ENCODE measurements at regions not wholly inside any gene's neighbourhood (a gene's known extent, or its start where the extent isn't known, plus 50 kb on each side); places are given as distances from the start of the nearest gene placed in this dataset.
"Not testable (repeated sequence)": the region's sequence is repeated elsewhere in the genome, so short reads cannot be mapped to it uniquely, and the experiment has no call there.

DNA sequence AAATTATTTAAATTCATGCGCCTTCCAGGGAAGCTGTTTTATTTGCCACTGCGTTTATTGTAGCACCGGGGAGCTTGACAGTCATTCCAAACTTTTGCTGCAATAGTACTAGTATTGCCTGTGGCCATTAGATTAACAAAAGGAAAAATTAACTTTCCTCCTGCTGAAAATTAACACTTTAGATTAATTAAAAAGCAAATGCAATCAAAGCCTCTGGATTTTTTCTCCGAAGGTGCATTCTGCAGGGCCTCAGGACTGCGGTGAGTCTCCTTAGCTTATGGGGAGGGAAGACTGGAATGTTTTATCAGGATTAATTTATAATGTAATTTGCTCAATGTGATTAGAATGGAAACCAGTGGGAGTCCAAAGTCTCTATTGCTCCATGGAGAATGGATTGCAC is 456.4 kb upstream of the CFAP20DC start:
- DNase-seq (ENCODE audit: low spot score) = no peak

DNA sequence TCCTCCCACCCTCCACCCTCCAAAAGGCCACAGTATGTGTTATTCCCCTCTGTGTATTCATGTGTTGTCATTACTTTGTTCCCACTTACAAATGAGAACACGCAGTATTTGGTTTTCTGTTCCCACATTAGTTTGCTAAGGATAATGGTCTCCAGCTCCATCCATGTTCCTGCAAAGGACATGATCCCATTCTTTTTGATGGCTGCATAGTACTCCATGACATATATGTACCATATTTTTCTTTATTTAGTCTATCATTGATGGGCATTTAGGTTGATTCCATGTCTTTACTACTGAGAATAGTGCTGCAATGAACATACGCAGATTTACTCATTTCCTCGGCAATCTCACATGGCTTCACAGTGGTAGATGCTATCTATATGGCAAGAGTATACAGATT is 453.6 kb upstream of the CFAP20DC start:
- no peak for DNase-seq (ENCODE audit: low spot score)

DNA sequence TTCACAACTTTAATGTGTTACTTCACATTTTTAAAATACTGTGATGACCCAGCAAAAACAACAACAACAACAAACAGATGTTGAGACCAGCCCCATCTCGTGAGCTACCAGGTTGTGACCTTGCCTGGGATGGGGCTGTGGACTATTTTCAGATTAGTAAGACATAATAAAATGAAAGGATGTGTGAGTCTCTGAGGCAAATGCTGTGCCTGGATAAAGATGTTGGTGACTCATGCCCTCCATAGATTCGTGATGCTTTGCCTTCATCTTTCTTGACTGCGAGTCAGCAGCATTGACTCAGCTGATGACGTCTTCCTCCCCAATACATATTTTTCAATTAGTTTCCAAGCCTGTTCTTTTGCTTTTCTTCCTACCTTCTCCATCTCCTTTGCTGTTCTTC is 453.0 kb upstream of the CFAP20DC start:
- peak; percentile 25 for DNase-seq (ENCODE audit: low spot score)

DNA sequence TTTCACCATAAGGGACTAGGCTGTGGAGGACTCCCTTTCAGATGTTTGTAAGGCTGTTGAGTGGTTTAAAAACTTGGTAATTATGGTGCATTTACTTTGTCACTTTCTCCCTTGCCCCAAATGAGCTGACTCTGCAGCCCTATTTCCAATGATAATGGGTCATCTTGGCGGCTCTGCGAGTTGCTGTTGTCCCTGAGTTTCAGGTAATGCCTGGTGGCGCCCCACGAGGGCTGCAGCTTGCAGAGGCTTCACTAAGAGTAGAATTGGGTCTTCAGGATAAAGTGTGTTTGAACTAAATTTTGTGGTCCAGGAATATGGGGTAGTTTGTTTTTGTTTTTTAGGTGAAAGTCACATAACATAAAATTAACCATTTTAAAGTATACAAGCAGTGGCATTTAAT is 450.1 kb upstream of the CFAP20DC start:
- DNase-seq (ENCODE audit: low spot score) = no peak

DNA sequence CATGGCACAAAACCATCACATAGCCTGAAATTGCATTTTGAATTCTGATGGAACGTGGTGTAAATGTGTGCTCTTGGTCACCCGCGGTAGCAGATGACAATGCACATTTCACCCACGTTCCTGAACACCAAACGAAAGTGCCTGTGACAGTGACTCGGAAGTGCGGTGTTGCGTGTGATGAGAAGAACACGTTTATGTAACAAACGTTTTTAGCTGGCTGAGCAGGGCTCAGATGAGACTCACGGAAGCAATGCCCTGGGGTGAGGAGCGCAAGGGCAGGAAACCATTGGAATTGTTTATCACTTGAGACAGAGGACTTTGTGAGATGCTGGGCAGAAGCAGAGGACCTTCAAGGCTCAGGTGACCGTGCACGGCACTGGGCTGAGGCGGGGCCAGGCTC is 449.2 kb upstream of the CFAP20DC start:
- no peak for DNase-seq (ENCODE audit: low spot score)

DNA sequence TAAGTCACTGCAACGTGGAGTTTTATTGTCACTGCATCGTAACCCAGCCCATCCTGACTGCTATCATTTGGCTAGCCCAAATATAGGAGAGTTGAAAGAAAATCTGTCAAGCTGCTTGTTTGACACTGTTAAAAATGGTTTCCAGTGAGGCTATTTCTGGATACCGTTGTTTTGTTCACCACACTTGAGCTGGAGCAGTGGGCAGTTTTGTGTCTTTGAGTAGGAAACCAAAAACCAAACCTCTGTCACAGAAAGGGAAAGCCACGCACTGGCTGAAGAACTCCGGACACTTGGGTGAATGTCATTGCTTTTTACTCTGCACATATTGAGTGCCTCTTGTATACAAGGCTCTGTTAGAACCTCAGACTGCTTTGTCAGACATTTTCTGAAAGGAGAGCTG is 446.4 kb upstream of the CFAP20DC start:
- no peak for DNase-seq (ENCODE audit: low spot score)

DNA sequence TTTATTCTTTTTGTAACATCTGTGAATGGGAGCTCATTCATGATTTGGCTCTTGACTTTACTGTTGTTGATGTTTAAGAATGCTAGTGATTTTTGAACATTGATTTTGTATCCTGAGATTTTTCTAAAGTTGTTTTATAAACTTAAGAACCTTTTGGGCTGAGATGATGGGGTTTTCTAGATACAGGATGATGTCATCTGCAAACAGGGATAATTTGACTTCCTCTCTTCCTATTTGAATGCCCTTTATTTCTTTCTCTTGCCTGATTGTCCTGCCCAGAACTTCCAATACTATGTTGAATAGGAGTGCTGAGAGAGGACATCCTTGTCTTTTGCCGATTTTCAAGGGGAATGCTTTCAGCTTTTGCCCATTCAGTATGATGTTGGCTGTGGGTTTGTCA is 445.1 kb upstream of the CFAP20DC start:
- not testable (repeated sequence) for DNase-seq (ENCODE audit: low spot score)

DNA sequence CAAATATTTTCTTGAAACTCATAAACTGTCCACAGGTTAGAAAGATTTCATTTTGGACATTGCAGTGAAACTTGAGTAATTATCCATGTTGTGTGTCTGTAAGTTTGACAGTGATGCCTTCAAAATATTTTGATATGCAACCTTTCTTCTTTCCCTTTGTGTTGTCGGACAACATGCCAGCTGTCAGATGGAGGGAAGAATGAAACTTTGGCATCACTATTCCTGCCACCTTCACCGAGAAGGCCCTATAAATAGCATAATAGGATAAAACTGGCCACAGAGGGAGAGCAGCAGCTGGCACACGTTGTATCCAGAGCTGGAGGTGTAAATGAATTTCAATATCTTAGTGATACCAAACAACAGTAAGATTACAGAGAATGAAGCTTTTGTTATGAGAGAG is 436.7 kb upstream of the CFAP20DC start:
- DNase-seq (ENCODE audit: low spot score) = no peak

DNA sequence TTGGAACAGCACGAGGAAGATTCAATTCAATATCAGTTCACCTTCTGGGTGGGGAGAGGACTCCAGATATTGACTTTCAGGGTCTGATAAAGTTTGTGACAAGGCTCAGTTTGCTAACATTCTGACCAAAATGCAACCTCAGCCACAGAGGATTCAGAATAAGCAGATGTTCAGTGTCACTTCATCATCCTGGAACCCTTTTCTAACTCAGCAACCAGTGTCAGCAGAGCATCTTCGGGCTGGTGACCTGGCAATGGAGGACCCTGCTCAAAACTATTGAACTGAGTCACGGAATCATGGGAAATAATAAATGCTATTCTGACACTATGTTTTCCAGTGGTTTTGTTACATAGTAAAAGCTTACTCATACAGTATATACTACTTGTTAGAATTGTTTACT is 433.4 kb upstream of the CFAP20DC start:
- no peak for DNase-seq (ENCODE audit: low spot score)

DNA sequence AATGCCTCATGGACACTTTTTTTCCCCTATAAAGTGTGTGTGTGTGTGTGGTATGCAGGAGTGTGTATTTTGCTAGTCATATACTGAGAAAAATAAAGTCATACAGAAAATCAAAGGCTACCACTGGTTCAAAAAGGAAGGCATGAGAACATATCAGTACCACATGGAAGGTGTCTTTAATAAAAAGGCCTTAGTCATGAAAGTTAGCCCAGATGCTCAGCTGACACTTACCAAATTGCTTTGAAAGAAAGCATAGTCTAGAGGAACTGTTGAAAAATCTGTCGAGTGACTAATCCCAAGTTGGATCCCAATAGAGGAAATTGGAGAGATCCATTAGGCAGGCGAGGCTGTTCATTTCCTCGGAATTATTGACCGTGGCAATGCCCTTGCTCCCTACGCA is 432.9 kb upstream of the CFAP20DC start:
- no peak for DNase-seq (ENCODE audit: low spot score)

DNA sequence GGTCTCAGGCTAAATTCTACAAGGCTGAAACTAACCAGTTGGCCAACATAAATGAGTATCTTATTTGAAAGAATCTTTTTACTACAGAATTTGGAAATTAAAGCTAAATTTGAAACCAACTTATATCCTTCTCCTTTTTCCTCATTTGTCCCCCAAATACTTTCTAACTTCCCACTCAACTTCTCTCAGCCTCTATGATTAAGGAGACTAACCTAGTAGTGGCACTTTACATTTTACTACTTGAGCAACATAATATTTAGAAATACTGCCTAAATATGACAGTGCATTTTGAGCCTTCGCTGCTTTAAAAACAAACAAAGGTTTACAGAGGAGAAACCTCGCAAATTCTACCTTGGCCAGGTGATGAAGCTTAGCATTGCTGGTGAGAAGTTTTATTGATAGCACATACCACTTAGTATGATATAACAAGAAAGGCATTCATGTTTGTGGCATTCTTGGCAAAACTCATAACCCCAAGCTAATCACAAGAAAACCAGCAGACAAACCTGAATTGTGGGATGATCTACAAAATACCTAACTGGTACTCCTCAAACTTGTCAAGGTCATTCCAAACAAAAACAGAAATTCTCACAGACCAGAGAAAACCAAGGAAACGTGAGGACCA is 432.1 kb upstream of the CFAP20DC start:
- no peak for DNase-seq (ENCODE audit: low spot score)

DNA sequence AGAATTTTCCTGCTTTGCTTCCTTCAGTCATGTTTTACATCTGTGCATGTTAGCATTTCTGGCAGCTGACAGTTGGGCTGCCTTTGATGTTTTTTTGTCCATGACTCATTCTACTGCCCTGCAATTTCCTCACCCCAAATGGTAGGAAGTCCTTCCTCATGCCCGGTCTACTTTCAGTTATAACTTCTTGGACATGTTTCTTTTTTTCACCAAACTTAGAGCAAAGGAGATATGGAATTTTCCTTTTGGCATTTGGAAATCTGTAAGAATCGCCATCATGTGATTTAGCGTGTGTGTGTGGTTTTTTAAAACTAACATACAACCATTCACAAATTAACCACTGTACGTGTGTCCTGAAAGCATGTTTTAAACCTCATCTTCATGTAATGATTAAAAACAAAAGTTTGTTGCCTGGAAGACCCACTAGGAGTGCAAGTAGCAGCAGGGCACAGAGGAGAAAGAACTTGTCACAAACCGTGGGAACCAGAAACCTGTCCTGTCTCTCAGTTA is 430.7 kb upstream of the CFAP20DC start:
- peak; percentile 45 for DNase-seq (ENCODE audit: low spot score)

DNA sequence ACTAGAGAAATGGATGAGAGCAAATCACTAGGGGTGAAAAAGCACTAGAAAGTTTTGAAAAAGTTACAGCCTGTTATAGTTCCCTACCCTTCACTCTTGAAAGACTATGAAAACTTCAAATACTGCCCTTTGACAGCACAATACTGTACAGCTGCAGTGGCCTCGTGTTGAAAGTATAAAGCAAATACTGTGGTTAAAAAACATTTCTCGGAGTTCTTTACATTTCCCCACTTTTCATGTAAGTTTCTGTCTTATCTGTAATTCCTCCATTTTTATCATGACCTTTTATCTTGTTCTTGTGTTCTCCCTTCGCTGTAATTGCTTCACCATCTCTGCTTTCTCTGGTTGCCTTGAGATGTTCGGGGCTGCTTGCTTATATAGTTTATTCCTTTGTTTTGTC is 423.8 kb upstream of the CFAP20DC start:
- no peak for DNase-seq (ENCODE audit: low spot score)

DNA sequence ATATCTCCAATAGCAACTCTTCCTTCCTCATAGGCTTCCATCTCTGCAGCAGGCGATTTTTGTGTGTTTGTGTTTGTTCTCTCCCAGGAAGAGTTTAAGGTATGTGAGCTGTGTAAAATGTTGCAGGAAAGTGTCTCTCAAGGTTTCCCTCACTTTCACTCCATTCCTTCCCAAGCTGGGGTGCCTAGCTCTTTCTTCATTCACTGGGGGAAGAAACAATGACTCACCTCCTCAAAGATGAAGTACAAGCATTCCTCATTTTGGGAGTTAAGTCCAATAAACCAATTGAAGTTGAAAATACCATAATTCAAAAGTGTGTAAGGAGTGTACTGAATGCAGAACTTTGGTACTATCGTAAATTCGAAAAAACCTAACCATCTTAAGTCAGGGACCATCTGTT is 422.7 kb upstream of the CFAP20DC start:
- no peak for DNase-seq (ENCODE audit: low spot score)

DNA sequence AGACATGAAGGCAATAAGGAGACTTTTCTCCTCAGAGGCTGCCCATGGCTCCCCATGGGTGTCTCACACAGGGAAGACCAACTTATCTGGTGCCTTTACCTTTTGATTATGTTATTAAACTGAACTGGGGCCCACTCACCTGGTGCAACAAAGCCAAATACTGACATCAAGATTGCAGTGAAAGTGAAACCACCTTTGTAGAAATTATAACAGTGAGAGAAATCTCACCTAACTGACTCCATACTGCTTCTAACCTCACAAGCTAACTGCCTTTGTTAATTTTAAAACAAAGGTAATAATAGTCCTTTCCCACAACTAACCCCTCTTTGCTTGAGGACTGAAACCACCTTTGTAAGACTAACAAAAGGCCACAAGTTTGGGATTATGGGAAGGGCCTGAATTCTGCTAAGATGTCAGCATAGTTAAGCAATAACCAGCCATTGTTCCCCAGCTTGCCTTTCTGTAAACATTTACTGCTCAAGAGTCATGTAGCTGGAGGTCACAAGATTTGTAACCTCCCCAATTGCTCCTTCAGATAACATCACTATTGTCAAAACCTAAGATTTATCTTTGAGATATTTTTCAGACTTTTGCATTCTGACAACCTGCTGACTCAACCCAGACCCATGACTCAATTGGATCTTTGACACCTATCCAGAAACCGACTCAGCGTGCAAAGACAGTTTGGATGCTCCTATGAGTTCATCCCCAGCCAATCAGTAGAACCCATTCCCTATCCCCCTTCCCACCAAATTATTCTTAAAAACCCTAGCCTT is 420.3 kb upstream of the CFAP20DC start:
- no peak for DNase-seq (ENCODE audit: low spot score)

DNA sequence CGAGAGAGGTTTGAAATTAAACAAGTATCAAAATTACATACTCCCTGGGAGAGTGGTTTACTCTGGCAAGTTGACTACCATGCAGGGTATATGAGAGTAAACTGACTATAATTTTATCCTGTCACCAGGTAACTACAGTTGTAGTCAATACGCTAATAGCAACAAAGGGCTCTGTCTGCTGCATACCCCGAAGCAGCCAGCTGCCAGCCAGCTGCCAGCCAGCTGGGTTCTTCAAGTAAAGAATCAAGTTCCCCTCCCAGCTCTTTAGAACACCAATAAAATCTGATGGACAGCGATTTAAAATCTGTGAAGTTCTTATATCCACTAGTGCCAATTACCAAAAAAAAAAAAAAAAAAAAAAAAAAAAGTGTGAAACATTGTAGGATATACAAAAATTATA is 417.7 kb upstream of the CFAP20DC start:
- DNase-seq (ENCODE audit: low spot score) = no peak

DNA sequence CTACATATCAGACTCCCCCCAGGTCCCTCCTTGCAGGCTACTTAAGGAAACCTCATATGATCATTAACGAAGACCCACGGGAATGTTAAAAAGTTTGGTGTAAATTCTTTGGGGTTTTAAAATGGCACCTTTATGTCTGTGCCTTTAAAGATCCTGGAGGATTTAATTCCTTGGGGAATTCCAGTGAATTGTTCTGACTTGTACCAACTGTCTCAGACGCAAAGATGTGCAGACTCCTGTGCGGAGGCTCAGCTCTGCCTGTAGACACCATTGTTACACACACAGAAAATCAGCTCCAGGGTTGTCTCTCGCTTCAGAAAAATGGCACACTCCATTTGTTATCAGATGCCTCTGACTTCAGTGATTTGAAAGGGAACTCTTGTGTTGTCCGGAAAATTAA is 414.4 kb upstream of the CFAP20DC start:
- DNase-seq (ENCODE audit: low spot score) = no peak

DNA sequence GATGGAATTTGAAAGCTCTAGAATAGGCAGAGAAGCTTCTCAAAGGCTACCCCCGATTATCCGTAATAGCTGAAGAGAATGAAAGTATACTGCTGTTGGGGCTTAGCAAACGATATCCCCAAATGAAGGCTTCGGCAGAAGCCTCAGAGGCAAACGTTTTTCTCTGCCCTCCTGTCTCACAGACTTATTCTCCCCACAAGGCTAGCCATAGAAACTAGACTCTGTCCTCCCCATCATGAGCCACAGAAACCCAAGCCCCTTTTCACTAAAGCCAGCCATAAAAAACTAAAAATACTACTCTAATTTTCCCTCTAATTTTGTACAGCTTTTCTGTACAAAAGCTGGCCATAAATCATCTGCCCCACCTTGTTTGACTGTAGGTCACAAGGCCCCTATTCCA is 413.4 kb upstream of the CFAP20DC start:
- DNase-seq (ENCODE audit: low spot score) = no peak

DNA sequence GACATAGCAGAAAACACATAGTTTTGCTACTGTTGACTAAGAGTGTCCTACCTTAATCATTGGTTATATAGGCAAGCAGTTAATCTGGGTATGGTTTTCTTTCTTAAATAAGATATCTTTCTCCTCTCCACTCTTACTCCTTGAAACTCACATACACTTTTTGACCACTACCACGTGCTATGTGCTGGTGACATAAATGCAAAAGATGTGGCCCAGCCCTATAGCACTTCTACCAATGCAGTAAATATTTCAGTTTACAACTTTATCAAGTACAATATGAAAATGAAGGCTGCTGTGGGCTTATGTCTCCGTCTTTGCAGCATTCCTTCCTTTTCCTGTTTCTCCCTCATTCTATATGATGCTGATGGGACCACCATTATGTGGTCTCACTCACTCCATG is 410.2 kb upstream of the CFAP20DC start:
- no peak for DNase-seq (ENCODE audit: low spot score)

DNA sequence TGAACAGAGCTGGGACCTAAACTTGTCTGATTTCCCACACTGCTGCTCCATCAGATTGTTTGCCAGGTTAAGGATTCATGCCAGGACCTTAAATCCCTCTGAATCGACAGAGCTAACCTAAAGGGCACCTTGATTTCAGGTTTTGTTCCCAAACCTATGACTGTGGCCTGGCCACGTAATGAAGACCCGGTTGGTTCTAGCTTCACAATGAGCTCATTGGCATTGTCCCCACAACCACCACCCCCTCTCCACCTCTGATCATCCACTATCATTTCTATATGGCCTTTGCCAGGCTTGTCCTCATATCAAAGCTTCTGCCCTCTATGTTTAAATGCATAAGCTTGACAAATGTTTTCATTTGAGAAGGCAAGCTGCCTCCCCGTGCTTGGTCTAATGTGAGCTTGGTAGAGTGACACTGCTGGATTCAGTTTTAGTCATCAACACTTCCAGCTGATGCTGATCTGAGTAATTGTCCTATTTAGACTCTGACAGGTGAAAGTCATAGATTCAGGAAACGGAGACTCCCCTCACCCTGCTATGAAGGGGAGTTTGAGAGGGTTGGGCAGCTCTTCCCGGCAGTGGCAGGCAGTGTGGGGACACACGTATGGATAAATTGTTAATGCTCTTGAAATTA is 407.1 kb upstream of the CFAP20DC start:
- no peak for DNase-seq (ENCODE audit: low spot score)

DNA sequence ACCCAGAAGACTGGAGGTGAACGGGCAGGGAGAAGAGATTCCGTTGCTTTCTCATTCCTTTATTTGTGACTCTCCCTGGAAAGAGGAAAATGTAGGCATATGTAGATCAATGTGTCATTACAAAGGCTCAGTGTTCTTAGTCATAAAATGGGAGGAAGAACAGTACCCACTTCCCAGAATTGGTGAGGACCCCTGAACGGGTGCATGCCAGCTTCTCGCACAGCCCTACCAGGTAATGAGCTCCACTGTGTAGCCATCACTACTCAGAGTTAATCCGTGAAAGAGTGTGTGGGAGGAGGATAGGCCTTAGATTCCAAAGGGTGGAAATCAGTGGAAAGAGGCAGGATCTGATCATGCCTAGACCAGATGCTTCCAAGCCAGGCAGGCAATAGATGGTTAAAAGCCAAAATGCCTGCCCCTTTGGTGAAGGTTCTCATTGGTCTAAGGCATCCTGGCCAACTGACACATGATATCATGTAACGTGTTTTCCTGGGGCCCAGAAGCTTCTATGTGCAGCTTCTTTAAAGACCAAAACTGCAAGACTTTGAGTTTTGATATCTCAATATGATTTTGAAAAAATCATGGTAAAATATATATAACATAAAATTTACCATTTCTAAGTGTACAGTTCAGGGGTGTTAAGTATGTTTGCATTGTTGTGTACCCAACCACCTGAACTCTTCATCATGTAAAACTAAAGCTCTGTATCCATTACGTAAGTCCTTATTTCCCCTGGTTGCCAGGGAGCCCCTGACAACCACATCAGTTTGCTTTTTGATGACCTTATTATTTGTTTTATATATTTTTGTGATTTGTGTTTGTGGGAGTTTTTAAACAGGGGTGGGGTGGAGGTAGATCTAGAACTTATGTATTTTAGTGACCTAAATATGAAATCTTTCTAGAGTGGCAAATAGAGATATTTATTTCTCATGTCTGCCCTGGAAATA is 402.2 kb upstream of the CFAP20DC start:
- DNase-seq (ENCODE audit: low spot score) = no peak
